ENCODE measurements at regions not wholly inside any gene's neighbourhood (a gene's known extent, or its start where the extent isn't known, plus 50 kb on each side); places are given as distances from the start of the nearest gene placed in this dataset.
A peak's percentile ranks its signal among the peaks of the same experiment; 100 is the strongest.

- no peaks in the 10 kb centered on the region for H3K27me3 ChIP-seq (replicated peaks; ENCODE audit: control insufficient read depth, insufficient read depth, low read length, poor library complexity, severe bottlenecking)
- no peak overlapping the region for H3K27ac ChIP-seq (ENCODE audit: insufficient read depth, low read length, poor library complexity, severe bottlenecking)
- DNase-seq, result no peak
- no peaks in the 10 kb centered on the region for H3K9me3 ChIP-seq (ENCODE audit: control insufficient read depth, low read length)
- no peaks in the 10 kb centered on the region for H3K4me1 ChIP-seq (ENCODE audit: control insufficient read depth, insufficient read depth, low read length, poor library complexity, severe bottlenecking)
- no peak overlapping the region for H3K4me3 ChIP-seq (ENCODE audit: insufficient read depth, low read depth, low read length, poor library complexity, severe bottlenecking)
- H3K36me3 ChIP-seq (ENCODE audit: control insufficient read depth, insufficient read depth, low read length), result no peaks in the 10 kb centered on the region
These were observed 58.5 kb downstream of the IGLL5 start for GRCh38 chr22:22946131-22946530.

GRCh38 chr22:22948651-22949571, 61.3 kb downstream of the IGLL5 start:
- Histone ChIP-seq H3K27me3 (replicated peaks; ENCODE audit: control insufficient read depth, insufficient read depth, low read length, poor library complexity, severe bottlenecking) (no peaks in the 10 kb centered on the region), H3K36me3 (ENCODE audit: control insufficient read depth, insufficient read depth, low read length) (no peaks in the 10 kb centered on the region), H3K27ac (ENCODE audit: insufficient read depth, low read length, poor library complexity, severe bottlenecking) (no peak overlapping the region), H3K4me1 (ENCODE audit: control insufficient read depth, insufficient read depth, low read length, poor library complexity, severe bottlenecking) (no peaks in the 10 kb centered on the region), H3K4me3 (ENCODE audit: insufficient read depth, low read depth, low read length, poor library complexity, severe bottlenecking) (no peak overlapping the region), H3K9me3 (ENCODE audit: control insufficient read depth, low read length) (no peaks in the 10 kb centered on the region)
- DNase-seq, result no peak

- no peaks in the 10 kb centered on the region for H3K36me3 ChIP-seq (ENCODE audit: control insufficient read depth, insufficient read depth, low read length)
- no peaks in the 10 kb centered on the region for H3K4me1 ChIP-seq (ENCODE audit: control insufficient read depth, insufficient read depth, low read length, poor library complexity, severe bottlenecking)
- no peak for DNase-seq
- peaks cover 2% of the 10 kb centered on the region for H3K27me3 ChIP-seq (replicated peaks; ENCODE audit: control insufficient read depth, insufficient read depth, low read length, poor library complexity, severe bottlenecking)
- H3K9me3 ChIP-seq (ENCODE audit: control insufficient read depth, low read length), result no peaks in the 10 kb centered on the region
- no peak overlapping the region for H3K4me3 ChIP-seq (ENCODE audit: insufficient read depth, low read depth, low read length, poor library complexity, severe bottlenecking)
- H3K27ac ChIP-seq (ENCODE audit: insufficient read depth, low read length, poor library complexity, severe bottlenecking), result no peak overlapping the region
These were observed 62.3 kb downstream of the IGLL5 start for GRCh38 chr22:22949953-22950352.

GRCh38 chr22:22951035-22951434, 63.4 kb downstream of the IGLL5 start:
- no peak for DNase-seq
- Histone ChIP-seq H3K36me3 (ENCODE audit: control insufficient read depth, insufficient read depth, low read length) (no peaks in the 10 kb centered on the region), H3K27me3 (replicated peaks; ENCODE audit: control insufficient read depth, insufficient read depth, low read length, poor library complexity, severe bottlenecking) (peaks cover 2% of the 10 kb centered on the region), H3K4me1 (ENCODE audit: control insufficient read depth, insufficient read depth, low read length, poor library complexity, severe bottlenecking) (no peaks in the 10 kb centered on the region), H3K9me3 (ENCODE audit: control insufficient read depth, low read length) (no peaks in the 10 kb centered on the region), H3K27ac (ENCODE audit: insufficient read depth, low read length, poor library complexity, severe bottlenecking) (no peak overlapping the region), H3K4me3 (ENCODE audit: insufficient read depth, low read depth, low read length, poor library complexity, severe bottlenecking) (no peak overlapping the region)

- H3K9me3 ChIP-seq (ENCODE audit: control insufficient read depth, low read length), result no peaks in the 10 kb centered on the region
- no peak for DNase-seq
- H3K27me3 ChIP-seq (replicated peaks; ENCODE audit: control insufficient read depth, insufficient read depth, low read length, poor library complexity, severe bottlenecking), result peaks cover 2% of the 10 kb centered on the region
- H3K27ac ChIP-seq (ENCODE audit: insufficient read depth, low read length, poor library complexity, severe bottlenecking), result no peak overlapping the region
- H3K36me3 ChIP-seq (ENCODE audit: control insufficient read depth, insufficient read depth, low read length), result no peaks in the 10 kb centered on the region
- H3K4me3 ChIP-seq (ENCODE audit: insufficient read depth, low read depth, low read length, poor library complexity, severe bottlenecking), result no peak overlapping the region
- H3K4me1 ChIP-seq (ENCODE audit: control insufficient read depth, insufficient read depth, low read length, poor library complexity, severe bottlenecking), result no peaks in the 10 kb centered on the region
These were observed 65.1 kb downstream of the IGLL5 start for GRCh38 chr22:22952531-22953280.

- peaks cover 2% of the 10 kb centered on the region for H3K27me3 ChIP-seq (replicated peaks; ENCODE audit: control insufficient read depth, insufficient read depth, low read length, poor library complexity, severe bottlenecking)
- H3K4me3 ChIP-seq (ENCODE audit: insufficient read depth, low read depth, low read length, poor library complexity, severe bottlenecking), result no peak overlapping the region
- H3K27ac ChIP-seq (ENCODE audit: insufficient read depth, low read length, poor library complexity, severe bottlenecking), result no peak overlapping the region
- DNase-seq, result no peak
- H3K4me1 ChIP-seq (ENCODE audit: control insufficient read depth, insufficient read depth, low read length, poor library complexity, severe bottlenecking), result no peaks in the 10 kb centered on the region
- no peaks in the 10 kb centered on the region for H3K36me3 ChIP-seq (ENCODE audit: control insufficient read depth, insufficient read depth, low read length)
- no peaks in the 10 kb centered on the region for H3K9me3 ChIP-seq (ENCODE audit: control insufficient read depth, low read length)
These were observed 66.2 kb downstream of the IGLL5 start for GRCh38 chr22:22953791-22954190.

GRCh38 chr22:22954656-22955055, 67.0 kb downstream of the IGLL5 start:
- H3K36me3 ChIP-seq (ENCODE audit: control insufficient read depth, insufficient read depth, low read length), result no peaks in the 10 kb centered on the region
- H3K27ac ChIP-seq (ENCODE audit: insufficient read depth, low read length, poor library complexity, severe bottlenecking), result no peak overlapping the region
- no peaks in the 10 kb centered on the region for H3K4me1 ChIP-seq (ENCODE audit: control insufficient read depth, insufficient read depth, low read length, poor library complexity, severe bottlenecking)
- no peaks in the 10 kb centered on the region for H3K9me3 ChIP-seq (ENCODE audit: control insufficient read depth, low read length)
- no peak overlapping the region for H3K4me3 ChIP-seq (ENCODE audit: insufficient read depth, low read depth, low read length, poor library complexity, severe bottlenecking)
- peaks cover 2% of the 10 kb centered on the region for H3K27me3 ChIP-seq (replicated peaks; ENCODE audit: control insufficient read depth, insufficient read depth, low read length, poor library complexity, severe bottlenecking)
- DNase-seq, result no peak

GRCh38 chr22:22955276-22955798, 67.7 kb downstream of the IGLL5 start:
- Histone ChIP-seq H3K27ac (ENCODE audit: insufficient read depth, low read length, poor library complexity, severe bottlenecking) (no peak overlapping the region), H3K4me3 (ENCODE audit: insufficient read depth, low read depth, low read length, poor library complexity, severe bottlenecking) (no peak overlapping the region), H3K36me3 (ENCODE audit: control insufficient read depth, insufficient read depth, low read length) (no peaks in the 10 kb centered on the region), H3K4me1 (ENCODE audit: control insufficient read depth, insufficient read depth, low read length, poor library complexity, severe bottlenecking) (no peaks in the 10 kb centered on the region), H3K27me3 (replicated peaks; ENCODE audit: control insufficient read depth, insufficient read depth, low read length, poor library complexity, severe bottlenecking) (peaks cover 2% of the 10 kb centered on the region), H3K9me3 (ENCODE audit: control insufficient read depth, low read length) (no peaks in the 10 kb centered on the region)
- no peak for DNase-seq

- Histone ChIP-seq H3K27ac (ENCODE audit: insufficient read depth, low read length, poor library complexity, severe bottlenecking) (no peak overlapping the region), H3K4me1 (ENCODE audit: control insufficient read depth, insufficient read depth, low read length, poor library complexity, severe bottlenecking) (no peaks in the 10 kb centered on the region), H3K9me3 (ENCODE audit: control insufficient read depth, low read length) (no peaks in the 10 kb centered on the region), H3K4me3 (ENCODE audit: insufficient read depth, low read depth, low read length, poor library complexity, severe bottlenecking) (no peak overlapping the region), H3K36me3 (ENCODE audit: control insufficient read depth, insufficient read depth, low read length) (no peaks in the 10 kb centered on the region), H3K27me3 (replicated peaks; ENCODE audit: control insufficient read depth, insufficient read depth, low read length, poor library complexity, severe bottlenecking) (peaks cover 2% of the 10 kb centered on the region)
- peak; percentile 32 to 52 (median 43) for DNase-seq
These were observed 68.4 kb downstream of the IGLL5 start for GRCh38 chr22:22955866-22956535.
